Ovary (tissue), 3 donors: ENCODE measurements at regions not wholly inside any gene's neighbourhood (a gene's known extent, or its start where the extent isn't known, plus 50 kb on each side); places are given as distances from the start of the nearest gene placed in this dataset.

Source experiments
- POLR2A ChIP-seq: fragments of 450-650 bp; IDR thresholded peaks from one replicate; pipeline ENCODE4 v1.6.1; 2017; ENCODE audit warnings: antibody characterized with exemption, mild to moderate bottlenecking, moderate library complexity
- TF ChIP-seq, protein P1 (sequence below), 3 donors: fragments of 450-650 bp in 2 of 3; fragments of 200-600 bp in 1 of 3; IDR thresholded peaks; one replicate each; pipeline versions ENCODE4 v1.5.1 to v1.8.0; 2016 to 2022; ENCODE audit warnings: antibody characterized with exemption in 3 of 3, mild to moderate bottlenecking in 1 of 3
- donor health status: DM: no; HTN: no; CAD: no.

DNA sequence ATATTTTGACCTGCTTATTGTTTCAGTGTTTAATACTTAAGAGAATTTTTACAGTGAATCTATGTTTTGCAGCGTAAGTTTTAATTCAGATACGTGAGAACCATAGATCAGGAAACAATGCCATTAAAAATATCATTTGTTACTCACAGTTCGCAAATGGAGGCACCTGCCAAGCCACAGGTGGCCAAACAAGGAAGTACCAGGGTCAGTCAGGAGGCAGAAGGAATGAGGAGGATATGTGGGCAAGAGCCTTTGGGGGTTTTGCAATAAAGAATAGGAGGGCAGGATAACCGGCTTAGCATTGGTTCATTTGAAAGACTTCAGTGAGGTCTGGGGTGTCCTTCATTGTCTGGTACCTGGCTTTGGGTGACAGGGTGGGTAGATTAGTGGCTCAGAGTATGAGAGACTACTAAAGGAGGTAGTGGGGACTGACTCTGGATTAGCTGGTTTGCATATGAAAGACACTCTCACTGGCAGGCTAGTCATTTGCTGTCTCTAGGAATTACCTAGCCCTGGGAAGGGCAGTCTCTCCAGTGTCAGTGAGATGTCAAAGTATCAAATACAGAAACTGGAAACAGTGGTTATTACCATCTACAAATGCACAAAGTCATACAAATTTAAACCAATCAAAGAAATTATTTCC is 132.2 kb upstream of the CAV2 start:
- no peak for TF ChIP-seq POLR2A
- TF ChIP-seq, protein P1, sequence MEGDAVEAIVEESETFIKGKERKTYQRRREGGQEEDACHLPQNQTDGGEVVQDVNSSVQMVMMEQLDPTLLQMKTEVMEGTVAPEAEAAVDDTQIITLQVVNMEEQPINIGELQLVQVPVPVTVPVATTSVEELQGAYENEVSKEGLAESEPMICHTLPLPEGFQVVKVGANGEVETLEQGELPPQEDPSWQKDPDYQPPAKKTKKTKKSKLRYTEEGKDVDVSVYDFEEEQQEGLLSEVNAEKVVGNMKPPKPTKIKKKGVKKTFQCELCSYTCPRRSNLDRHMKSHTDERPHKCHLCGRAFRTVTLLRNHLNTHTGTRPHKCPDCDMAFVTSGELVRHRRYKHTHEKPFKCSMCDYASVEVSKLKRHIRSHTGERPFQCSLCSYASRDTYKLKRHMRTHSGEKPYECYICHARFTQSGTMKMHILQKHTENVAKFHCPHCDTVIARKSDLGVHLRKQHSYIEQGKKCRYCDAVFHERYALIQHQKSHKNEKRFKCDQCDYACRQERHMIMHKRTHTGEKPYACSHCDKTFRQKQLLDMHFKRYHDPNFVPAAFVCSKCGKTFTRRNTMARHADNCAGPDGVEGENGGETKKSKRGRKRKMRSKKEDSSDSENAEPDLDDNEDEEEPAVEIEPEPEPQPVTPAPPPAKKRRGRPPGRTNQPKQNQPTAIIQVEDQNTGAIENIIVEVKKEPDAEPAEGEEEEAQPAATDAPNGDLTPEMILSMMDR (IDR thresholded peaks at IDR 0.05), result no peak
